ENCODE measurements at regions not wholly inside any gene's neighbourhood (a gene's known extent, or its start where the extent isn't known, plus 50 kb on each side); places are given as distances from the start of the nearest gene placed in this dataset.
A peak's percentile ranks its signal among the peaks of the same experiment; 100 is the strongest.

DNA sequence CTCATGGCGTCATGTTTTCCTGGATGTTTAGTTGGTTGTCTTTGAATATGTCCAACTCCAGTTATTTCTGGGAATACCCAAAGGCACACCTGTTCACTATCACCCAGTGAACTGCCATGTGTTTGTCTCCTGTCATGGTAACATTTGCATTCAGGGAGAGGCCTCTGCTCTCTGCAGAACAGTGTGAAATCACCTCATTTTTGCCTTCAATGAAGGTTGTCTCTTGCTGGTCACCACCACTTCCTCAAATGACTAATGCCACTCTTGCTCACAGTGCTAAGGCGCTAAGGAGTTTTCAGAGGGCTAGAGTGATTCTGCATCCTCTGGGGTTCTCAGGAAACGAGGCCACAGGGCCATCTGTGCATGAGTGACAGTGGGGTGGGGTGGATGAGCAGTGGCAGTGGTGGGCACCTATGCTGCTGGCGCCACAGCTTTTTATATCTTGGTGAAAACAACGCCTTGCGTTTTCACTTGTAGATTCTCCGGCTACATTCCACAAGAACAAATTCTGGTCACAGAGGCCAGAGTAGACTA is 60.0 kb upstream of the ATP5PO start:
- no peaks in the 10 kb centered on the region for H3K9me3 Mint-ChIP-seq (ENCODE audit: low read depth)
- DNase-seq (ENCODE audit: low spot score, unreplicated experiment): no peak
- no peaks in the 10 kb centered on the region for H3K36me3 Mint-ChIP-seq (ENCODE audit: insufficient read depth)
- no peak overlapping the region for H3K4me3 Mint-ChIP-seq (ENCODE audit: low read depth)
- no peak overlapping the region for H3K27ac Mint-ChIP-seq
- TF ChIP-seq, protein P1, sequence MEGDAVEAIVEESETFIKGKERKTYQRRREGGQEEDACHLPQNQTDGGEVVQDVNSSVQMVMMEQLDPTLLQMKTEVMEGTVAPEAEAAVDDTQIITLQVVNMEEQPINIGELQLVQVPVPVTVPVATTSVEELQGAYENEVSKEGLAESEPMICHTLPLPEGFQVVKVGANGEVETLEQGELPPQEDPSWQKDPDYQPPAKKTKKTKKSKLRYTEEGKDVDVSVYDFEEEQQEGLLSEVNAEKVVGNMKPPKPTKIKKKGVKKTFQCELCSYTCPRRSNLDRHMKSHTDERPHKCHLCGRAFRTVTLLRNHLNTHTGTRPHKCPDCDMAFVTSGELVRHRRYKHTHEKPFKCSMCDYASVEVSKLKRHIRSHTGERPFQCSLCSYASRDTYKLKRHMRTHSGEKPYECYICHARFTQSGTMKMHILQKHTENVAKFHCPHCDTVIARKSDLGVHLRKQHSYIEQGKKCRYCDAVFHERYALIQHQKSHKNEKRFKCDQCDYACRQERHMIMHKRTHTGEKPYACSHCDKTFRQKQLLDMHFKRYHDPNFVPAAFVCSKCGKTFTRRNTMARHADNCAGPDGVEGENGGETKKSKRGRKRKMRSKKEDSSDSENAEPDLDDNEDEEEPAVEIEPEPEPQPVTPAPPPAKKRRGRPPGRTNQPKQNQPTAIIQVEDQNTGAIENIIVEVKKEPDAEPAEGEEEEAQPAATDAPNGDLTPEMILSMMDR (IDR thresholded peaks at IDR 0.05; ENCODE audit: unreplicated experiment): no peak
- no peaks in the 10 kb centered on the region for H3K27me3 Mint-ChIP-seq
- H3K4me1 Mint-ChIP-seq (ENCODE audit: low read depth): peaks cover 18% of the 10 kb centered on the region

GRCh38 chr21:33974513-33975468 is 59.2 kb upstream of the ATP5PO start:
- no peak for DNase-seq (ENCODE audit: low spot score, unreplicated experiment)
- peaks cover 19% of the 10 kb centered on the region for H3K4me1 Mint-ChIP-seq (ENCODE audit: low read depth)
- no peaks in the 10 kb centered on the region for H3K9me3 Mint-ChIP-seq (ENCODE audit: low read depth)
- H3K36me3 Mint-ChIP-seq (ENCODE audit: insufficient read depth): no peaks in the 10 kb centered on the region
- TF ChIP-seq, protein P1 (IDR thresholded peaks at IDR 0.05; ENCODE audit: unreplicated experiment): no peak
- no peaks in the 10 kb centered on the region for H3K27me3 Mint-ChIP-seq
- no peak overlapping the region for H3K4me3 Mint-ChIP-seq (ENCODE audit: low read depth)
- H3K27ac Mint-ChIP-seq: no peak overlapping the region

DNA sequence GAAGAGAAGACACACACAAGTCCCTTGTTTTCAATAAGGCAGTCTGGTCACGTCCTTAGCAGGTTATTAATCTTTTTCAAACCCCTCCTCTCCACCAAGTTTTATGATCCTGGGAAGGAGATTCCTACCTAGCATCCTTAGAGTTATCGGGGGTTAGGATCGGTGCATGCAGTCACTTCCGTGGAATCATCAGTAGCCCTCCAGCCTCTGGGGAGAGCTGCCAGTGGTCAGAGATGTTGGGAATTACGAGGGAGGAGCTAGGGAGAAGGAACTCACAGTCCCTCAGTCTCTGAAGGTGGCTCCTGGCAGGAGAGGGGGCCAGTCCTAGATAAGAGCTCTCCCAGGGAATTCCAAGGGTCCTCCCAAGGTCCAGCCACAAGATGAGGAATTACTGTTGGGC is 57.7 kb upstream of the ATP5PO start:
- no peak for DNase-seq (ENCODE audit: low spot score, unreplicated experiment)
- peaks cover 25% of the 10 kb centered on the region for H3K4me1 Mint-ChIP-seq (ENCODE audit: low read depth)
- no peaks in the 10 kb centered on the region for H3K27me3 Mint-ChIP-seq
- TF ChIP-seq, protein P1 (IDR thresholded peaks at IDR 0.05; ENCODE audit: unreplicated experiment): no peak
- no peak overlapping the region for H3K4me3 Mint-ChIP-seq (ENCODE audit: low read depth)
- H3K9me3 Mint-ChIP-seq (ENCODE audit: low read depth): no peaks in the 10 kb centered on the region
- no peak overlapping the region for H3K27ac Mint-ChIP-seq
- H3K36me3 Mint-ChIP-seq (ENCODE audit: insufficient read depth): no peaks in the 10 kb centered on the region

DNA sequence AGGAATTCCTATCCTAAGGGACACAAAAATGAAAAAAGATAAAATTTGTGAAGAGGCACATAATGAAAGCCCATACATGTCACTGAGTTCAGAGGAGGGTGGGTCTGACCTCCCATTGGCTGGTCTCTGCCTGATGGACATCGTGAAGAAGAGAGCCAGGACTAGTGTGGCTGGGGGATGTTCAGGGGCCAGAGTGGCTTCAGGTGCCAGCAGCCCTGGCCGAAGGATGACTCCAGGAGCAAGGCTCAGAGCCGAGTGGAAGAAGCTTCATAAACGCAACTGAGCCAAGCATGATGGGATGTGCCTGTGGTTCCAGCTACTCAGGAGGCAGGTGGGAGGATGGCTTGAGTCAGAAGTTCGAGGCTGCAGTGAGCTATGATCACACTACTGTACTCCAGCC is 56.9 kb upstream of the ATP5PO start:
- no peaks in the 10 kb centered on the region for H3K9me3 Mint-ChIP-seq (ENCODE audit: low read depth)
- no peak for DNase-seq (ENCODE audit: low spot score, unreplicated experiment)
- no peaks in the 10 kb centered on the region for H3K36me3 Mint-ChIP-seq (ENCODE audit: insufficient read depth)
- no peak overlapping the region for H3K27ac Mint-ChIP-seq
- H3K4me1 Mint-ChIP-seq (ENCODE audit: low read depth): peaks cover 28% of the 10 kb centered on the region
- H3K4me3 Mint-ChIP-seq (ENCODE audit: low read depth): no peak overlapping the region
- no peaks in the 10 kb centered on the region for H3K27me3 Mint-ChIP-seq
- TF ChIP-seq, protein P1 (IDR thresholded peaks at IDR 0.05; ENCODE audit: unreplicated experiment): no peak

DNA sequence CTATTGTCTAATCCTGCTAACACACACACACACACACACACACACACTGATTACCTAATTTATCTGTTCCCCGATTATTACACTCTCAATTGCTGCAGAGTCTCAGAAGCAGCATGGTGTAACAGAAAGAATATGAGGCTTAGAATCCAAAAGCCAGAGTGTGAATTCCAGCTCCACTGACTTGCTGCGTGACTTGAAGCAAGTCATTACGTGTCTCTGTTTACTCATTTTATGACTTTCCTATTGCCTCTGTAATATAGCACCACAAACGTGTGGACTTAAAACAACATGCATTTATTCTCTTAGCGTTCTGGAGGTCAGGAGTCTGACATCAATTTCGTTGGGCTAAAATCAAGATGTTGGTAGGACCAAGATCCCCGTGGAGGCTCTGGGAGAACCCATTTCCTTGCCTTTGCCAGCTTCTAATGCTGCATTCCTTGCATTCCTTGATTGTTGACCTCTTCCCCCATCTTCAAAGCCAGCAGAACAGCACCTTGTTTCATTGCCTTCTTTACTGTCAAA is 55.9 kb upstream of the ATP5PO start:
- Mint-ChIP-seq H3K27ac (peak overlapping the region; percentile 69), H3K9me3 (ENCODE audit: low read depth) (no peaks in the 10 kb centered on the region), H3K4me3 (ENCODE audit: low read depth) (no peak overlapping the region), H3K27me3 (no peaks in the 10 kb centered on the region), H3K4me1 (ENCODE audit: low read depth) (peaks cover 33% of the 10 kb centered on the region), H3K36me3 (ENCODE audit: insufficient read depth) (no peaks in the 10 kb centered on the region)
- DNase-seq (ENCODE audit: low spot score, unreplicated experiment): no peak
- TF ChIP-seq, protein P1 (IDR thresholded peaks at IDR 0.05; ENCODE audit: unreplicated experiment): no peak
